H1 (cell line): ENCODE measurements at regions not wholly inside any gene's neighbourhood (a gene's known extent, or its start where the extent isn't known, plus 50 kb on each side); places are given as distances from the start of the nearest gene placed in this dataset.

Source experiments
- CTCF ChIA-PET: fragments of 300-600 bp; sonication (Branson Sonifier 250); formaldehyde crosslinking; loops from one replicate; lab custom pipeline; 2021; ENCODE audit not compliant: partially characterized antibody; lab: Charles Lee
- POLR2A ChIA-PET: fragments of 300-600 bp; sonication (Branson Sonifier 250); formaldehyde crosslinking; loops from one replicate; lab custom pipeline; 2021; ENCODE audit warnings: inconsistent platforms; ENCODE audit not compliant: partially characterized antibody; lab: Charles Lee
- DNase-seq, 2 experiments: peaks; one replicate each; pipeline versions ENCODE4 v3.0.0 to v3.0.0-alpha.2; 2010 to 2022; ENCODE audit warnings: low spot score in 2 of 2, low read depth in 1 of 2, mixed read lengths in 1 of 2
- FAIRE-seq: peaks from 2 replicates; lab custom pipeline; 2011; peaks lifted over from hg19 to GRCh38; lab: Jason Lieb, UNC
- H2AFZ ChIP-seq: 2 replicates; pipeline ENCODE4 v1.8.1; 2012; ENCODE audit warnings: low read length, inconsistent platforms
- H2AK5ac ChIP-seq: 2 replicates; pipeline ENCODE4 v1.6.1; 2013; ENCODE audit warnings: low read depth, low read length
- H2BK120ac ChIP-seq: replicated peaks from 2 replicates; pipeline ENCODE3; 2013; ENCODE audit warnings: low read depth, low read length, inconsistent platforms
- H2BK12ac ChIP-seq: 2 replicates; pipeline ENCODE4 v1.6.1; 2013; ENCODE audit warnings: low read depth, low read length
- H2BK15ac ChIP-seq: 2 replicates; pipeline ENCODE4 v1.6.1; 2013; ENCODE audit warnings: low read length
- H2BK20ac ChIP-seq: 2 replicates; pipeline ENCODE4 v1.6.1; 2013; ENCODE audit warnings: low read length
- H2BK5ac ChIP-seq: 2 replicates; pipeline ENCODE4 v1.6.1; 2013; ENCODE audit warnings: low read depth, low read length
- H3K14ac ChIP-seq: 2 replicates; pipeline ENCODE4 v1.6.1; 2013; ENCODE audit warnings: inconsistent platforms; ENCODE audit not compliant: insufficient read length
- H3K18ac ChIP-seq: 2 replicates; pipeline ENCODE4 v1.6.1; 2013; ENCODE audit warnings: low read length; ENCODE audit errors: extremely low read depth
- H3K23ac ChIP-seq: 2 replicates; pipeline ENCODE4 v1.6.1; 2013; ENCODE audit warnings: inconsistent platforms; ENCODE audit not compliant: insufficient read length
- H3K23me2 ChIP-seq: 2 replicates; pipeline ENCODE4 v1.6.1; 2013; ENCODE audit warnings: low read depth, low read length
- H3K27ac ChIP-seq: 2 replicates; pipeline ENCODE4 v1.6.1; 2011; ENCODE audit warnings: low read depth, low read length, inconsistent platforms
- H3K27me3 ChIP-seq, 4 experiments: replicated peaks in 1 of 4; 1 replicate in 1 of 4; 2 replicates in 3 of 4; pipeline versions ENCODE4 v1.6.1 to v1.8.1; 2011 to 2013; ENCODE audit warnings: low read length in 3 of 4, mild to moderate bottlenecking in 3 of 4, inconsistent platforms in 2 of 4, mixed read lengths in 2 of 4, moderate library complexity in 1 of 4; ENCODE audit not compliant: control insufficient read depth in 3 of 4, insufficient read depth in 3 of 4; ENCODE audit errors: extremely low read depth in 1 of 4
- H3K36me3 ChIP-seq, 4 experiments: 2 replicates each; pipeline versions ENCODE4 v1.6.1 to v1.8.1; 2011 to 2013; ENCODE audit warnings: mild to moderate bottlenecking in 4 of 4, low read length in 3 of 4, moderate library complexity in 2 of 4, control low read depth in 1 of 4, inconsistent platforms in 1 of 4; ENCODE audit not compliant: insufficient read depth in 4 of 4, control insufficient read depth in 2 of 4
- H3K4ac ChIP-seq: replicated peaks from 2 replicates; pipeline ENCODE3; 2013; ENCODE audit warnings: low read length, low read depth, mixed read lengths, inconsistent platforms; ENCODE audit not compliant: insufficient read length
- H3K4me1 ChIP-seq, 4 experiments: replicated peaks in 1 of 4; 1 replicate in 1 of 4; 2 replicates in 3 of 4; pipeline versions ENCODE4 v1.6.1 to v1.8.1; 2011 to 2013; ENCODE audit warnings: low read length in 3 of 4, inconsistent platforms in 2 of 4, mixed read lengths in 1 of 4; ENCODE audit not compliant: insufficient read depth in 4 of 4, control insufficient read depth in 3 of 4
- H3K4me2 ChIP-seq, 2 experiments: 2 replicates each; pipeline versions ENCODE4 v1.6.1 to v1.8.1; 2011 to 2013; ENCODE audit warnings: low read depth in 2 of 2, low read length in 2 of 2, control low read depth in 1 of 2, inconsistent platforms in 1 of 2, mild to moderate bottlenecking in 1 of 2; ENCODE audit not compliant: insufficient read depth in 1 of 2
- H3K4me3 ChIP-seq, 4 experiments: fragments of 200-600, 300-600 bp in 1 of 4; sonication (generic), shearing (Covaris generic), sonication (Bioruptor Twin) in 1 of 4; 2 replicates each; pipeline versions ENCODE4 v1.5.1 to v1.8.1; 2011 to 2016; ENCODE audit warnings: low read length in 4 of 4, low read depth in 3 of 4, control low read depth in 2 of 4, inconsistent platforms in 2 of 4, mild to moderate bottlenecking in 2 of 4, mixed read lengths in 1 of 4, moderate library complexity in 1 of 4; ENCODE audit not compliant: insufficient read depth in 2 of 4; ENCODE audit errors: extremely low read depth in 1 of 4
- H3K56ac ChIP-seq: replicated peaks from 2 replicates; pipeline ENCODE3; 2013; ENCODE audit warnings: low read depth, mild to moderate bottlenecking, mixed read lengths, low read length, inconsistent platforms; ENCODE audit not compliant: insufficient read length
- H3K79me1 ChIP-seq: 2 replicates; pipeline ENCODE4 v1.6.1; 2013; ENCODE audit warnings: low read depth, low read length, control low read depth
- H3K79me2 ChIP-seq, 2 experiments: 2 replicates each; pipeline versions ENCODE4 v1.6.1 to v1.8.1; 2012 to 2013; ENCODE audit warnings: low read length in 2 of 2, mild to moderate bottlenecking in 2 of 2, inconsistent platforms in 1 of 2; ENCODE audit not compliant: insufficient read depth in 2 of 2, control insufficient read depth in 1 of 2
- H3K9ac ChIP-seq, 4 experiments: replicated peaks in 1 of 4; 1 replicate in 1 of 4; 2 replicates in 3 of 4; pipeline versions ENCODE4 v1.6.1 to v1.8.1; 2011 to 2013; ENCODE audit warnings: low read depth in 3 of 4, low read length in 3 of 4, control low read depth in 2 of 4, mild to moderate bottlenecking in 2 of 4, moderate library complexity in 2 of 4, inconsistent platforms in 1 of 4; ENCODE audit errors: extremely low read depth in 1 of 4
- H3K9me3 ChIP-seq, 2 experiments: 2 replicates each; pipeline versions ENCODE4 v1.6.1 to v1.8.1; 2012 to 2013; ENCODE audit warnings: mild to moderate bottlenecking in 2 of 2, moderate library complexity in 2 of 2, control low read depth in 1 of 2, inconsistent platforms in 1 of 2, low read depth in 1 of 2, low read length in 1 of 2, mixed read lengths in 1 of 2; ENCODE audit not compliant: insufficient read depth in 2 of 2
- H4K20me1 ChIP-seq, 2 experiments: replicated peaks in 1 of 2; 2 replicates each; pipeline versions ENCODE3 to v1.8.1; 2011 to 2013; ENCODE audit warnings: inconsistent platforms in 2 of 2, low read length in 2 of 2, mild to moderate bottlenecking in 1 of 2; ENCODE audit not compliant: insufficient read depth in 2 of 2, control insufficient read depth in 1 of 2
- H4K5ac ChIP-seq: 2 replicates; pipeline ENCODE4 v1.6.1; 2013; ENCODE audit warnings: low read length, low read depth, mixed read lengths, inconsistent platforms; ENCODE audit not compliant: insufficient read length
- H4K8ac ChIP-seq: 2 replicates; pipeline ENCODE4 v1.8.0; 2013; ENCODE audit warnings: mild to moderate bottlenecking, moderate library complexity, low read length, inconsistent platforms; ENCODE audit not compliant: insufficient read depth; ENCODE audit errors: extremely low read depth
- H4K91ac ChIP-seq: replicated peaks from 2 replicates; pipeline ENCODE3; 2013; ENCODE audit warnings: low read length, mixed read lengths, inconsistent platforms; ENCODE audit not compliant: insufficient read length
- CBX5 ChIP-seq: fragments of 300-800, 300-1000 bp; sonication (generic); IDR thresholded peaks from 2 replicates; pipeline ENCODE4 v1.7.1; 2016; ENCODE audit warnings: antibody characterized with exemption, low read length, low read depth
- CBX8 ChIP-seq: fragments of 300-800, 300-1000 bp; sonication (generic); IDR thresholded peaks from 2 replicates; pipeline ENCODE4 v1.7.1; 2016; ENCODE audit warnings: low read depth, low read length, borderline replicate concordance
- CHD1 ChIP-seq: IDR thresholded peaks from 2 replicates; pipeline ENCODE4 v1.6.1; 2012; ENCODE audit warnings: low read depth, low read length, improper control_type of control experiment
- SAP30 ChIP-seq: fragments of 300-600 bp; sonication (generic); IDR thresholded peaks from 2 replicates; pipeline ENCODE4 v1.7.1; 2012; ENCODE audit warnings: low read length, moderate library complexity, mild to moderate bottlenecking, inconsistent platforms; ENCODE audit not compliant: insufficient read depth, insufficient replicate concordance
- SP4 ChIP-seq: IDR thresholded peaks from 2 replicates; pipeline ENCODE4 v1.6.1; 2012; ENCODE audit warnings: low read length, inconsistent platforms
- WGBS, 2 experiments: shearing (Covaris generic) in 1 of 2; methylation state at CpG; one replicate each; pipeline versions ENCODE4 v1.1.6 to v1.1.7; 2013 to 2015; ENCODE audit warnings: low lambda C conversion rate in 2 of 2, mixed read lengths in 2 of 2, inconsistent platforms in 1 of 2, low coverage in 1 of 2, missing lambda C conversion rate in 1 of 2; ENCODE audit not compliant: insufficient replicate concordance in 2 of 2, insufficient coverage in 1 of 2, insufficient read length in 1 of 2; ENCODE audit errors: extremely low coverage in 1 of 2, missing lambda C conversion rate in 1 of 2; 5-methylcytosine and 5-hydroxymethylcytosine counted together

DNA sequence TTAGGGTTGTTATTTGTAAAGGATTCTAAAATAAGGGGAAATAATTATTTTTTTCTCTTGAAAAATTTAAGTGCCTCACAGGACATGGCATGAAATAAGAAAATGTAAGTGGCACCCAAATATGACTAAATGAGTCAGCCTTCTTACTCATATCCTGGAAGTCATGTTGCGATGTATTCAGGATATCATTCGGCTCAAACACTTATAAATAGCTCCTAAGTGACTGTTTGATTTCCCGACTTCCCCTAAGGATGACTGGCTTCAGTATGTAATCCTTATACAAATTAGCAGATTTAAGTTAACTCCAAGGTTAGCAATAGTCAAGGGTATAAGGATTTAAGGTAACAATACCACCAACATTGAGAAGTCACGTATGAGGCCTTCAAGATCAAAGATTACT is 57.3 kb upstream of the OSTN start:
- H3K4ac ChIP-seq, result no peak overlapping the region
- H3K9me3 ChIP-seq, result no peaks in the 10 kb centered on the region
- no peak overlapping the region for H4K8ac ChIP-seq
- H4K20me1 ChIP-seq, result no peaks in the 10 kb centered on the region
- TF ChIP-seq CHD1 (no peak), SAP30 (no peak), CBX8 (no peak), CBX5 (no peak), SP4 (no peak)
- no peak overlapping the region for H3K27ac ChIP-seq
- no peaks in the 10 kb centered on the region for H3K4me1 ChIP-seq
- H2BK15ac ChIP-seq, result no peak overlapping the region
- H3K9ac ChIP-seq, result no peak overlapping the region
- H3K23ac ChIP-seq, result no peak overlapping the region
- no peak overlapping the region for H3K14ac ChIP-seq
- no peaks in the 10 kb centered on the region for H3K27me3 ChIP-seq
- FAIRE-seq (no peak), DNase-seq (no peak)
- H3K36me3 ChIP-seq, result no peaks in the 10 kb centered on the region
- no peak overlapping the region for H2BK5ac ChIP-seq
- no peak overlapping the region for H2AK5ac ChIP-seq
- no peaks in the 10 kb centered on the region for H3K79me2 ChIP-seq
- H3K18ac ChIP-seq, result no peak overlapping the region
- H2BK20ac ChIP-seq, result no peak overlapping the region
- no peak overlapping the region for H4K5ac ChIP-seq
- H3K79me1 ChIP-seq, result no peaks in the 10 kb centered on the region
- POLR2A ChIA-PET, result no interaction called here
- no peak overlapping the region for H2AFZ ChIP-seq
- H3K23me2 ChIP-seq, result no peaks in the 10 kb centered on the region
- CTCF ChIA-PET, result interaction anchor here (1.0 kb wide), 1 partner anchor 1303 kb away, joined by 3 read pairs; no protein-coding TSS in a partner anchor
- no peak overlapping the region for H3K56ac ChIP-seq
- WGBS, 2 experiments, result 95% methylated on average over 4 of the region's 4 CpGs; no CpG with 5 or more reads in 1 of the 2 experiments
- H2BK120ac ChIP-seq, result no peak overlapping the region
- no peak overlapping the region for H4K91ac ChIP-seq
- no peak overlapping the region for H3K4me2 ChIP-seq
- no peak overlapping the region for H2BK12ac ChIP-seq
- H3K4me3 ChIP-seq, result no peak overlapping the region
